T47D (cell line): ENCODE measurements at regions not wholly inside any gene's neighbourhood (a gene's known extent, or its start where the extent isn't known, plus 50 kb on each side); places are given as distances from the start of the nearest gene placed in this dataset.
A peak's percentile ranks its signal among the peaks of the same experiment; 100 is the strongest.

ENCODE experiments used
- DNase-seq, 2 experiments: peaks; one replicate each; pipeline versions ENCODE4 v3.0.0 to v3.0.0-alpha.2; 2011 to 2012; ENCODE audit warnings: low read depth in 1 of 2, low spot score in 1 of 2
- JUND ChIP-seq: IDR thresholded peaks from 2 replicates; pipeline ENCODE4 v1.6.1; 2012; ENCODE audit warnings: low read depth
- in situ Hi-C: cut with HindIII; loops from 2 replicates; pipeline ENCODE4 v1.10.0; 2016; ENCODE audit warnings: low sequenced_read_pairs, low pct_unique_long_range_greater_than_20kb

DNA sequence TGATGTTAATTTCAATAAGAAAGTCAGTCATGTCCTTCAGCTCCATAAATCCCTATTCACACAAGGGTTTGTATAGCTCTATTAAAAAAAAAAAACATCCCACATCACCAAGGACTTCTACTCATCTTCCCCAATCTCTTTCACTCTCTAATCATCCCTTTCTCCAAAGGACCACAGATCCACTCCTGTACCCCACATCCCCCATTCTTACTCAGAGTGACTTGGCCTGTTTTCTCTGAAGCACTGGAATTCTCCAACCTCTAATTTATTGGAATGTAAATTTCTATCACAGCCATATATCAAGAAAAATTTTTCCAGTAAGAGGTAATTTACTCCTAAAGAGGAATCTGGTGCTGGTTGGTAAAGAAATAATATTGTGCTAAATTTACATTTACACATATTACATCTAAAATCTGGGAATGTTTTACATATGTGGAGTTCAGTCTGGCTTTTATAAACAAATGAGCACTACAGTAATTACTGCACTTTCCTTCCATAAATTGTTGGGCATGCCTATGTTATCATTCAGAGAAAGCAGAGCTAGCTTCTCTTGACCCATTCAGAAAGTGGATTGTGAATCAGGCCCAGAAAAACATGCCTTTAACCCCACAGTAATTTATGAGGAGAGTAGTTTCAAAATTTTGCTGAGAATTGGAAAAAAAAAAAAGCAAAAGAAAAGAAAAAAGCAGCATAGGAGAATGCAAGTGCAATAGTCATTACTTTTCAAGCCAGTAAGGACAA is 399.5 kb upstream of the TNC start:
- DNase-seq, result no peak
- no peak for TF ChIP-seq JUND
- in situ Hi-C loops, result no loop called here

DNA sequence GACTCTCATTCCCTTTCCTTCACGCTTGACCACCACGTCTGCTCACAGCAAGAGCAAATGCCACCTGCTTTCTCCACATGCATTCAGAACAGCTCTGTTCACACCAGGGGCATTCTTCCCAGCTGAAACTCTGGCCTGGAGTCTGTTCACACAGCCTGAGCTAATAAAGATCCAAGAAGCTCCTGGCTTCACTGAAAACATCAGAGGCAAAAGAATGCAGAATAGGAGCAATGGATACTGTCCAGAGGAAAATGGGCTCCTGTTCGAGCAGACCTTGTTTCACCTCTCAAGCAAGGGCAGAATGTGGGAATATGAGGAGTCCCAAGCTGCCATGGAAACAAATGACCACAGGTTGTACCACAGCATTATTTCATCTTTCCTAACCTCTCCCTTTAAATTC is 402.7 kb upstream of the TNC start:
- in situ Hi-C loops, result no loop called here
- DNase-seq, result no peak
- TF ChIP-seq JUND, result no peak

GRCh38 chr9:115522912-115523311 is 405.0 kb upstream of the TNC start:
- no peak for TF ChIP-seq JUND
- no peak for DNase-seq
- in situ Hi-C loops, result no loop called here

GRCh38 chr9:115524453-115525059 is 406.6 kb upstream of the TNC start:
- peak; percentile 16 to 64 for DNase-seq
- in situ Hi-C loops, result no loop called here
- TF ChIP-seq JUND, result no peak

DNA sequence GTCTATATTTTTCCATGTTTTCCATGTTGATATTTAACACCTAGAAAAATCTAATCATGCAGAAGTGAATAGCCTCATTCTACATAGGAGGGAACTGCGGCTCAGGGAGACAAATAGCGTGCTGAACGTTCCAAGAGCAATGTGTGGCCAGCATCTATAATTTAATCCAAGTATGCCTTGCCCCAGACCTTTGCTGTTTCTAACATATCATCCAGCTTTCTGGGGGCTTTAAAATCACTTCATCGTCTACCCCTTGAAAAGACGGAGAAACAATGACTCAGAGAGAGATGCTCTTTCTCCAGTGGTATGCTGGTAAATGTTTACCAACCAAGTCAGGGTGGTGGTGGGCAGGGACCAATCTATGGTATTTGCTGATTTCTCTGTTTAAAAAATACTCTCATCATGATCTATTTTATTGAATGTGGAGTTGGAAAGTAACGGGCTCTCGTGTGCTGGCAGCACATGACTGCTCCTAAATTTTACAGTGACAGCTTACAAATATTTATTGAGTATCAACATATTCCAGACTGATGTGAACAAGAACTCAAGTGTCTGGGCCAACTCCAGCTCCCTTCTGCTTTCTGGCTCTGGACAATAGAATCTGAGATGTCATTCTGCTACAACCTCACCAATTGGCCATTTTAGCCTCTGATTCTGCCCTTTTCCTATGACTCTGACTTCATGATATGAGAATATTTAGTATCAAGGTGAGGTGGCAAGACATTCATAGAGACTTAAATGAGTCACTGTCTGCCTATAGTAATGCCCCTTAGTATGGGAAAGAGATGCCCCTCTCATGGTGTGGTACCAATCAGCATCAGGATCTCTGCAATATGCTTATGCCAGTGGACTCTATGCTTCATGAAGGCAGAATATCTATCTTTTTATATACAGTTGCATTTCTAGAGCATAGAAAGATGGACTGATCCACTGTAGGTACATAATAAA is 407.4 kb upstream of the TNC start:
- in situ Hi-C loops, result no loop called here
- TF ChIP-seq JUND, result no peak
- DNase-seq, result no peak

DNA sequence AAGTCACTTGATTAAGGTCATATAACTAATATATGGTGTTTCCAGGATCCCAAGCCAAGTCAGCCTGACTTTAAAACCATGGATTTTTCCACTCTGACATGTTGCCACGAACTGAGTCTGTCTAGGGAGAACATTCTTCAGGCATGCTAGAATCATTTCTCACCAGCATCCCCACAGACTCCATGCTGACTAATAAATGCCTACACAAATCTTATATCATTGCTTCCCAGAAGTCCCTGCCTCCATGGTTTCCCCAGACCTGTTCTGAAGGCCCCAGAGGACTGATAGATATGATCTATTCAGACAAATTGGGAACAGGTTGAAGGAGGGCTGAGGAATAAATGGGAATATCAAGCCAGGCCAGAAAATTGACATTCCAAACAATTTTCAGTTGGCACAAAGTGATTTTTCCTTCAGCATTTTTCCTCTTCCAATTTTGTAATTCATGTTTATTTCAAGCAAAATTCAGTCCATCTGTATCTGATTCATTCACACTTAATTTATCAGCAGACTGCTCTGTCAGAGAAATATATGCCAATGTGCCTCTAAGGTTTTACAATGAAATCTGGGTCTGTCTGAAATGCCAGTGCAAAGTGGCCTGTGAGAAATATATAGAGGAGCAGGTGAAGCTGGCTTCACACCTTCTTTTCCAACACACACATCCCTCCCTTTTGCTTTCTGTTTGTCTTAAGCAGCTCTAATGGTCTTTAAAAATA is 413.6 kb upstream of the TNC start:
- in situ Hi-C loops, result no loop called here
- DNase-seq, result no peak
- TF ChIP-seq JUND, result no peak

DNA sequence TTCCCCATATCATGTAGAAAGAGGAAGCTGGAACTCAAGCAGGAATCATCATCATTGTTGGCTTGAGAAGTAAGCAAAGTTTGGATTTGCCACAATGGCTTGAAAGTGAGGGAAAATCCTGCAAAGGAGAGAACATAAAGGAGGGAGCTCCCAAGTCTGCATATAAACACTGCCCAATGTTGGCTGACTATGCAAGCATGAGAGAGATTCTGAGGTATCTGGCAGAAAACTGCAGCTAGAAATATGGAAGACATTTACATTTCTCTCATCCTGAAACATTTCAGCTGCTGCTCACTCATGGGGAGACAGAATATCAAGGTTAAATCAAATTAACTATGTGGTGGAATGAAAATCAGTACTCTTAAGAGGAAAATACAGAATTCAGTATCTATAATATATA is 415.6 kb upstream of the TNC start:
- TF ChIP-seq JUND, result no peak
- in situ Hi-C loops, result no loop called here
- DNase-seq, result no peak

- in situ Hi-C loops, result no loop called here
Measured at GRCh38 chr9:115540091-115540490, 422.1 kb upstream of the TNC start.

DNA sequence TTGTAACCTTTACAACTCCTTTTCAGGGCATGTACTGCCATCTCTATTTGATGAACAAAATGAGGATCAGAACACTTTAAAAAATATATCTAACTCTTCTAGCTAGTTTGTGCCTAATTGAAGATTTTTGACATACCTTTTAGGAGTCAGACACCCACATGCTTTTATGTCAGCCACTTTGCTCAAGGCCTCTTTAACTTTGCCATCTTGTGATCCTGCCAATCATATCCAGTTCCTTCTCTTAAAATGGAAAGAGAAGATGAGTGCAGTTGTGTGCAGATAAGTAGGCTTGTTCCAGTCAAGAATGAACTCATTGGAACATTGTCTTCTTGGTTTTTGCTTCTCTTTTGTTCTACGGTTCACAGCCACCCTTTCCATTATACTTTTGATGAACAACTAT is 425.6 kb upstream of the TNC start:
- no peak for TF ChIP-seq JUND
- in situ Hi-C loops, result no loop called here
- no peak for DNase-seq

More at GRCh38 chr9:115540091-115540490, 422.1 kb upstream of the TNC start:
- no peak for DNase-seq
- TF ChIP-seq JUND, result no peak

- TF ChIP-seq JUND, result no peak
- DNase-seq, result no peak
- in situ Hi-C loops, result no loop called here
Measured at GRCh38 chr9:115548609-115549260, 430.8 kb upstream of the TNC start.

DNA sequence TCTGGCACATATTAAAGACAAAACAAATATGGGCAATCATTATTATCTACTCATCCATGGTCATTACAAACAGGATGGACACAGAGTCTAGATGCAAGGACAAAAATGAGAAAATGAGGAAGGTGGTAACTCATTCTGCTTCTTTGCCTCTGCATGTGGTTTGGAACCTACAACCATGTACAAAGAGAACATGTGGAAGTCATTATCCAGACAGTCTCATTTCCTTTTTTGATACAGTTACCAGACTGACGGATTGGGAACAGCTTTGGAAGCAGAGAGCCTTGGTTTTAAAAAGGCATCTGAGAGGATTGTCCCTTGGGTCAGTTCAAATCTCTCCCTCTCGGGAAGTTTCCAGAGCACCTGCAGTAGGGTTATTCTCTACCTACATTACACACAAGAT is 433.4 kb upstream of the TNC start:
- DNase-seq, result no peak
- in situ Hi-C loops, result no loop called here
- no peak for TF ChIP-seq JUND
